Astrocyte (in vitro differentiated cells and primary cell): ENCODE measurements at regions not wholly inside any gene's neighbourhood (a gene's known extent, or its start where the extent isn't known, plus 50 kb on each side); places are given as distances from the start of the nearest gene placed in this dataset.

Source experiments
- DNase-seq: peaks from one replicate; pipeline ENCODE4 v3.0.0-alpha.2; 2010; ENCODE audit warnings: low read depth
- FAIRE-seq: peaks from 2 replicates; lab custom pipeline; 2011; peaks lifted over from hg19 to GRCh38; lab: Jason Lieb, UNC
- H2AFZ ChIP-seq: 2 replicates; pipeline ENCODE4 v1.6.0; 2012; ENCODE audit warnings: low read depth, low read length, inconsistent platforms
- H3K27ac ChIP-seq: 2 replicates; pipeline ENCODE4 v1.5.1; 2011; ENCODE audit warnings: low read depth, low read length, inconsistent platforms
- H3K27me3 ChIP-seq: 2 replicates; pipeline ENCODE4 v1.6.0; 2011; ENCODE audit warnings: low read length, inconsistent platforms; ENCODE audit not compliant: insufficient read depth
- H3K36me3 ChIP-seq: 2 replicates; pipeline ENCODE4 v1.5.1; 2011; ENCODE audit warnings: low read length, inconsistent platforms; ENCODE audit not compliant: insufficient read depth
- H3K4me1 ChIP-seq: 2 replicates; pipeline ENCODE4 v1.5.1; 2011; ENCODE audit warnings: low read length, inconsistent platforms; ENCODE audit not compliant: insufficient read depth
- H3K4me2 ChIP-seq: 2 replicates; pipeline ENCODE4 v1.6.0; 2012; ENCODE audit warnings: low read length, inconsistent platforms
- H3K4me3 ChIP-seq: 2 replicates; pipeline ENCODE4 v1.5.1; 2011; ENCODE audit warnings: low read depth, mild to moderate bottlenecking, low read length, inconsistent platforms; ENCODE audit not compliant: insufficient read depth
- H3K79me2 ChIP-seq: 2 replicates; pipeline ENCODE4 v1.6.0; 2012; ENCODE audit warnings: mild to moderate bottlenecking, low read length, inconsistent platforms; ENCODE audit not compliant: insufficient read depth
- H3K9ac ChIP-seq: 2 replicates; pipeline ENCODE4 v1.6.0; 2012; ENCODE audit warnings: mild to moderate bottlenecking, low read length, inconsistent platforms
- H3K9me3 ChIP-seq: 2 replicates; pipeline ENCODE4 v1.5.1; 2012; ENCODE audit warnings: low read depth, mild to moderate bottlenecking, low read length, inconsistent platforms; ENCODE audit not compliant: insufficient read depth
- H4K20me1 ChIP-seq: 2 replicates; pipeline ENCODE4 v1.6.0; 2012; ENCODE audit warnings: low read length, inconsistent platforms; ENCODE audit not compliant: insufficient read depth
- H3K27ac Mint-ChIP-seq: one replicate; pipeline ENCODE4 v1.8.0; 2021; ENCODE audit warnings: mild to moderate bottlenecking, mixed read lengths; ENCODE audit not compliant: unreplicated experiment
- H3K27me3 Mint-ChIP-seq: one replicate; pipeline ENCODE4 v1.8.0; 2021; ENCODE audit warnings: low read depth, mixed read lengths; ENCODE audit not compliant: unreplicated experiment
- H3K36me3 Mint-ChIP-seq: one replicate; pipeline ENCODE4 v1.8.0; 2021; ENCODE audit warnings: low read depth, mixed read lengths; ENCODE audit not compliant: unreplicated experiment
- H3K4me1 Mint-ChIP-seq: one replicate; pipeline ENCODE4 v1.8.0; 2021; ENCODE audit warnings: low read depth, mixed read lengths; ENCODE audit not compliant: unreplicated experiment
- H3K4me3 Mint-ChIP-seq: one replicate; pipeline ENCODE4 v1.8.0; 2021; ENCODE audit warnings: mild to moderate bottlenecking, moderate library complexity, mixed read lengths; ENCODE audit not compliant: unreplicated experiment
- H3K9me3 Mint-ChIP-seq: one replicate; pipeline ENCODE4 v1.8.0; 2021; ENCODE audit warnings: mild to moderate bottlenecking, mixed read lengths; ENCODE audit not compliant: unreplicated experiment
- EZH2 ChIP-seq: IDR thresholded peaks from 2 replicates; pipeline ENCODE4 v1.6.1; 2012; ENCODE audit warnings: mild to moderate bottlenecking, low read length, inconsistent platforms; ENCODE audit not compliant: insufficient read depth
- TF ChIP-seq, protein P1 (sequence below): IDR thresholded peaks from 2 replicates; pipeline ENCODE4 v1.5.1; 2011; ENCODE audit warnings: low read depth, mild to moderate bottlenecking, inconsistent platforms, low read length, moderate library complexity; ENCODE audit not compliant: insufficient read depth

DNA sequence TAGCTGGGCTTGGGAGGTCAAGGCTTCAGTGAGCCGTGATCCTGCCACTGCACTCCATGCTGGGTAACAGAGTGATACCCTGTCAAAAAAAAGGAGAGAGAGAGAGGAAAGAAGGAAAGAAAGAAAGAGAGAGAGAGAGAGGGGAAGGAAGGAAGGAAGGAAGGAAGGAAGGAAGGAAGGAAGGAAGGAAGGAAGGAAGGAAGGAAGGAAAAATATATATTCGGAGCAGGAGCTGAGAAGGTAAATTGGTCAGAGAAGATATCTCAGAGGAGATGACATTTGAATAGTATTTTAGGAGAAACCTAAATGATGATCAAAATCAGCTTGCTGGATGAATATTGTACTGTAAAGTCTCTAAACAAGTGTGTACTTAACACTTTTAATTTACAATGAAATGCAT lies 633.1 kb downstream of the ZPLD1 start:
- H3K4me1 Mint-ChIP-seq, result no peaks in the 10 kb centered on the region
- Histone ChIP-seq H3K9ac (no peak overlapping the region), H3K4me3 (no peak overlapping the region), H3K27me3 (no peaks in the 10 kb centered on the region), H3K9me3 (no peaks in the 10 kb centered on the region), H3K79me2 (no peaks in the 10 kb centered on the region), H3K27ac (no peak overlapping the region), H3K4me2 (no peak overlapping the region), H3K36me3 (no peaks in the 10 kb centered on the region), H2AFZ (no peak overlapping the region), H3K4me1 (no peaks in the 10 kb centered on the region), H4K20me1 (no peaks in the 10 kb centered on the region)
- no peak for DNase-seq
- no peak for TF ChIP-seq EZH2
- TF ChIP-seq, protein P1, sequence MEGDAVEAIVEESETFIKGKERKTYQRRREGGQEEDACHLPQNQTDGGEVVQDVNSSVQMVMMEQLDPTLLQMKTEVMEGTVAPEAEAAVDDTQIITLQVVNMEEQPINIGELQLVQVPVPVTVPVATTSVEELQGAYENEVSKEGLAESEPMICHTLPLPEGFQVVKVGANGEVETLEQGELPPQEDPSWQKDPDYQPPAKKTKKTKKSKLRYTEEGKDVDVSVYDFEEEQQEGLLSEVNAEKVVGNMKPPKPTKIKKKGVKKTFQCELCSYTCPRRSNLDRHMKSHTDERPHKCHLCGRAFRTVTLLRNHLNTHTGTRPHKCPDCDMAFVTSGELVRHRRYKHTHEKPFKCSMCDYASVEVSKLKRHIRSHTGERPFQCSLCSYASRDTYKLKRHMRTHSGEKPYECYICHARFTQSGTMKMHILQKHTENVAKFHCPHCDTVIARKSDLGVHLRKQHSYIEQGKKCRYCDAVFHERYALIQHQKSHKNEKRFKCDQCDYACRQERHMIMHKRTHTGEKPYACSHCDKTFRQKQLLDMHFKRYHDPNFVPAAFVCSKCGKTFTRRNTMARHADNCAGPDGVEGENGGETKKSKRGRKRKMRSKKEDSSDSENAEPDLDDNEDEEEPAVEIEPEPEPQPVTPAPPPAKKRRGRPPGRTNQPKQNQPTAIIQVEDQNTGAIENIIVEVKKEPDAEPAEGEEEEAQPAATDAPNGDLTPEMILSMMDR, result no peak
- no peaks in the 10 kb centered on the region for H3K36me3 Mint-ChIP-seq
- no peak for FAIRE-seq
- no peak overlapping the region for H3K27ac Mint-ChIP-seq
- H3K9me3 Mint-ChIP-seq, result no peaks in the 10 kb centered on the region
- no peaks in the 10 kb centered on the region for H3K27me3 Mint-ChIP-seq
- no peak overlapping the region for H3K4me3 Mint-ChIP-seq

DNA sequence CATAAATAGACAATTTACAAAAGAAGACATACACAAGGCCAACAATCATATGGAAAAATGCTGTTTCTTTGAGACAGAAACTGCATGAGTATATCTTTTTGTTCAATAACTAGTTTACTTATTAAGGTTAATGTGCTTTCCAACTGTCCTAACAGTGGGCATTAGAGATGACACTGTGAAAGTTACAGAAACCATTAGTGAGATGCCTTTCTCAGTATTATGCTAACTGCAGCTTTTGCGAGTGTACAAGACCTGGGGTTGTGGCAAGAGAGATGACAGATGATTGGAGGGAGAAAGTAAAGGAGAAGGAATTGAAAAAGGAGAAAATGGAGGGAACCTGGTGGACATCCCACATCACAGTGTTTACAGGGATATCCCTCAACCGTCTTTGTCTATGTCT lies 640.5 kb downstream of the ZPLD1 start:
- Histone ChIP-seq H3K27me3 (no peaks in the 10 kb centered on the region), H4K20me1 (no peaks in the 10 kb centered on the region), H2AFZ (no peak overlapping the region), H3K4me1 (no peaks in the 10 kb centered on the region), H3K9ac (no peak overlapping the region), H3K79me2 (no peaks in the 10 kb centered on the region), H3K4me3 (no peak overlapping the region), H3K9me3 (no peaks in the 10 kb centered on the region), H3K27ac (no peak overlapping the region), H3K36me3 (no peaks in the 10 kb centered on the region), H3K4me2 (no peak overlapping the region)
- Mint-ChIP-seq H3K4me3 (no peak overlapping the region), H3K9me3 (no peaks in the 10 kb centered on the region), H3K27me3 (no peaks in the 10 kb centered on the region), H3K4me1 (no peaks in the 10 kb centered on the region), H3K36me3 (no peaks in the 10 kb centered on the region), H3K27ac (no peak overlapping the region)
- no peak for FAIRE-seq
- no peak for TF ChIP-seq EZH2
- TF ChIP-seq, protein P1, result no peak
- no peak for DNase-seq

DNA sequence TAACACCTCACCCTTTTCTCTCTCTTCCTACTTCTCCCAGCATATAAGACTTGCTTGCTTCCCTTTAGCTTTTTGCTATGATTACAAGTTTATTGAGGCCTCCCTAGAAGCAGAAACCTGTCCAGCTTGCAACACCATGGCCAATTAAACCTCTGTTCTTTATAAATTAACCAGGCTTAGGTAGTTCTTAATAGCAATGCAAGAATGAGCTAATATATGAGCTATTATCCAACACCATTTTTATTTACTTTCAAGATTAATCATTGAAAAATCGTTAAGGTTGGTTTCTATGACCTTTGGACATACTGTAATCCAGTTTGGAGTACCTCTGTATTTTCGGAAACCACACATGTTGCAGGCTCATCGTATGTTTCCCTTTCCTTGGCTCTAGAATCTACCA lies 643.1 kb downstream of the ZPLD1 start:
- Histone ChIP-seq H3K9me3 (no peaks in the 10 kb centered on the region), H3K27ac (no peak overlapping the region), H3K4me1 (no peaks in the 10 kb centered on the region), H2AFZ (no peak overlapping the region), H3K36me3 (no peaks in the 10 kb centered on the region), H3K79me2 (no peaks in the 10 kb centered on the region), H3K9ac (no peak overlapping the region), H3K4me2 (no peak overlapping the region), H4K20me1 (no peaks in the 10 kb centered on the region), H3K27me3 (no peaks in the 10 kb centered on the region), H3K4me3 (no peak overlapping the region)
- H3K27me3 Mint-ChIP-seq, result no peaks in the 10 kb centered on the region
- DNase-seq (no peak), FAIRE-seq (no peak)
- H3K36me3 Mint-ChIP-seq, result peaks cover 1% of the 10 kb centered on the region
- no peaks in the 10 kb centered on the region for H3K4me1 Mint-ChIP-seq
- H3K27ac Mint-ChIP-seq, result no peak overlapping the region
- H3K4me3 Mint-ChIP-seq, result no peak overlapping the region
- no peaks in the 10 kb centered on the region for H3K9me3 Mint-ChIP-seq
- no peak for TF ChIP-seq EZH2
- TF ChIP-seq, protein P1, result no peak
